A673 (cell line): ENCODE measurements at regions not wholly inside any gene's neighbourhood (a gene's known extent, or its start where the extent isn't known, plus 50 kb on each side); places are given as distances from the start of the nearest gene placed in this dataset.

Source experiments
- BruUV-seq: library from RNA; stranded (reverse); fragments of 400-500 nt; replicated peaks from 2 replicates; lab custom pipeline; 2021; lab: Mats Ljungman, UMichigan
- CTCF ChIA-PET: fragments of 300-600 bp; sonication (Branson Sonifier 250); formaldehyde crosslinking; loops from one replicate; lab custom pipeline; 2022; ENCODE audit warnings: antibody characterized with exemption; lab: Charles Lee
- POLR2A ChIA-PET: fragments of 300-600 bp; sonication (Branson Sonifier 250); formaldehyde crosslinking; loops from one replicate; lab custom pipeline; 2022; ENCODE audit warnings: antibody characterized with exemption; ENCODE audit not compliant: low non-redundant PET; lab: Charles Lee
- DNase-seq: peaks from one replicate; pipeline ENCODE4 v3.0.0-alpha.2; 2015; ENCODE audit warnings: low spot score
- H3K27ac ChIP-seq: fragments of 200-600 bp; sonication (generic); 2 replicates; pipeline ENCODE4 v1.5.1; 2016; ENCODE audit warnings: mixed run types, low read depth, mild to moderate bottlenecking, mixed read lengths, antibody characterized with exemption, low read length; ENCODE audit not compliant: poor library complexity, severe bottlenecking
- H3K27me3 ChIP-seq: fragments of 200-600 bp; sonication (generic); replicated peaks from 2 replicates; pipeline ENCODE4 v1.6.1; 2017; ENCODE audit warnings: mixed run types, low read depth, mild to moderate bottlenecking, mixed read lengths, antibody characterized with exemption, low read length; ENCODE audit not compliant: insufficient read depth, poor library complexity
- H3K36me3 ChIP-seq: fragments of 200-600 bp; sonication (generic); 2 replicates; pipeline ENCODE4 v1.6.1; 2016; ENCODE audit warnings: mixed run types, mild to moderate bottlenecking, mixed read lengths, antibody characterized with exemption, low read length; ENCODE audit not compliant: insufficient read depth, poor library complexity, severe bottlenecking
- H3K4me1 ChIP-seq: fragments of 200-600 bp; sonication (generic); 2 replicates; pipeline ENCODE4 v1.6.1; 2017; ENCODE audit warnings: mixed run types, mild to moderate bottlenecking, mixed read lengths, antibody characterized with exemption, low read length; ENCODE audit not compliant: insufficient read depth, poor library complexity, severe bottlenecking
- H3K4me3 ChIP-seq: fragments of 200-600 bp; sonication (generic); 2 replicates; pipeline ENCODE4 v1.5.1; 2016; ENCODE audit warnings: low read depth, mixed run types, mild to moderate bottlenecking, mixed read lengths, low read length; ENCODE audit not compliant: poor library complexity, severe bottlenecking
- H3K9me3 ChIP-seq: fragments of 200-600 bp; sonication (generic); 2 replicates; pipeline ENCODE4 v1.6.1; 2016; ENCODE audit warnings: mixed run types, low read depth, mild to moderate bottlenecking, mixed read lengths, antibody characterized with exemption, low read length; ENCODE audit not compliant: poor library complexity, severe bottlenecking
- EZH2 ChIP-seq: fragments of 200-600 bp; sonication (generic); IDR thresholded peaks from 2 replicates; pipeline ENCODE4 v1.6.1; 2017; ENCODE audit warnings: borderline replicate concordance, low read depth, mild to moderate bottlenecking, mixed read lengths, antibody characterized with exemption, low read length; ENCODE audit not compliant: poor library complexity, severe bottlenecking
- intact Hi-C: fragments of 100-400 bp; cut with micrococcal nuclease; formaldehyde crosslinking; loops from one replicate; pipeline ENCODE4 v1.10.0; 2022; ENCODE audit not compliant: unreplicated experiment
- TF ChIP-seq, protein P1 (sequence below): fragments of 300-800, 200-600 bp; sonication (generic); conservative IDR thresholded peaks from 2 replicates; pipeline ENCODE4 v1.5.1; 2017; ENCODE audit warnings: low read depth, mild to moderate bottlenecking, antibody characterized with exemption, low read length, moderate library complexity, mixed read lengths

DNA sequence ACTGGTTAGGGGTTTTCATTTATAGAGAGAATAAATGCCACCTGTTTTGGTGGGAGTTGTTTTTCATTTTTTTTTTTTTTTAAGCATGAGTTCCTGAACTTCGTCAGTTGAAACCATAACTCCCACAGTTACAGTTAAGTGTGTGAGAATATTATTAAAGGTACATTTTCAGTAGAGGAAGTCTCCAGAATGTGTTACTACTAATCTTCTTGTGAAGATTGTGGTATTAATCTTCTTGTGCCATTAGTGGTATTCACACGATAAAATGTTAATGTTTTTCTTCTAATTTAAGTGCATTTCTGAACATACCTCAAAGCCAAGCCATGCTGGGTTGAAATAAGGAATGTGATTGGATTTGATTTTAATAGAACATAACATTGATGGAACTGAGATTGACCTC lies 437.9 kb upstream of the GOLIM4 start:
- no peak for DNase-seq
- H3K27ac ChIP-seq = no peak overlapping the region
- no peaks in the 10 kb centered on the region for H3K9me3 ChIP-seq
- no peak overlapping the region for H3K4me3 ChIP-seq
- H3K36me3 ChIP-seq = no peaks in the 10 kb centered on the region
- ChIA-PET CTCF (no interaction called here), POLR2A (no interaction called here)
- intact Hi-C loops = no loop called here
- TF ChIP-seq, protein P1, sequence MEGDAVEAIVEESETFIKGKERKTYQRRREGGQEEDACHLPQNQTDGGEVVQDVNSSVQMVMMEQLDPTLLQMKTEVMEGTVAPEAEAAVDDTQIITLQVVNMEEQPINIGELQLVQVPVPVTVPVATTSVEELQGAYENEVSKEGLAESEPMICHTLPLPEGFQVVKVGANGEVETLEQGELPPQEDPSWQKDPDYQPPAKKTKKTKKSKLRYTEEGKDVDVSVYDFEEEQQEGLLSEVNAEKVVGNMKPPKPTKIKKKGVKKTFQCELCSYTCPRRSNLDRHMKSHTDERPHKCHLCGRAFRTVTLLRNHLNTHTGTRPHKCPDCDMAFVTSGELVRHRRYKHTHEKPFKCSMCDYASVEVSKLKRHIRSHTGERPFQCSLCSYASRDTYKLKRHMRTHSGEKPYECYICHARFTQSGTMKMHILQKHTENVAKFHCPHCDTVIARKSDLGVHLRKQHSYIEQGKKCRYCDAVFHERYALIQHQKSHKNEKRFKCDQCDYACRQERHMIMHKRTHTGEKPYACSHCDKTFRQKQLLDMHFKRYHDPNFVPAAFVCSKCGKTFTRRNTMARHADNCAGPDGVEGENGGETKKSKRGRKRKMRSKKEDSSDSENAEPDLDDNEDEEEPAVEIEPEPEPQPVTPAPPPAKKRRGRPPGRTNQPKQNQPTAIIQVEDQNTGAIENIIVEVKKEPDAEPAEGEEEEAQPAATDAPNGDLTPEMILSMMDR = no peak
- TF ChIP-seq EZH2 = no peak
- peaks cover 22% of the 10 kb centered on the region for H3K27me3 ChIP-seq
- H3K4me1 ChIP-seq = no peaks in the 10 kb centered on the region
- BruUV-seq = no TSS peak

DNA sequence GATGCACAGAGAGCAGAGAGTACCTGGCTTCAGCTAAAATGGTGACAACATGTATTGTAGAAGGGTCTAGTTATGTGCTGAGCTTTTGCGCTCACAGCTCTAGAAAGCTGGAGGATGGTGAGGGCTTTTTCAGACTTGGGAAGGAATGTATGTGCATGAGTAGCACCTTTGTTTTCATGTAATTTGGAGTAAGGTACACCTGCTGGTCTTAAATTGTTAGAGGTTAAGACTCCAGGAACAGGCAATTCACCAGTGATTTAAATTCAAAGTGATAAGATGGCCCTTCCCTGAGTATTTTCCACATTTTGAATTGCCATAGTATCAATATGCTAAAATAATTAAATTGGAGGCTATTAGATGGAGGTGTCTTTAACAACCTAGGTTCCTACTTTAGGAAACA lies 436.4 kb upstream of the GOLIM4 start:
- H3K4me3 ChIP-seq = no peak overlapping the region
- DNase-seq = no peak
- intact Hi-C loops = no loop called here
- H3K4me1 ChIP-seq = no peaks in the 10 kb centered on the region
- BruUV-seq = no TSS peak
- H3K27me3 ChIP-seq = peaks cover 14% of the 10 kb centered on the region
- ChIA-PET POLR2A (no interaction called here), CTCF (no interaction called here)
- TF ChIP-seq, protein P1 = no peak
- no peak overlapping the region for H3K27ac ChIP-seq
- no peaks in the 10 kb centered on the region for H3K36me3 ChIP-seq
- no peaks in the 10 kb centered on the region for H3K9me3 ChIP-seq

DNA sequence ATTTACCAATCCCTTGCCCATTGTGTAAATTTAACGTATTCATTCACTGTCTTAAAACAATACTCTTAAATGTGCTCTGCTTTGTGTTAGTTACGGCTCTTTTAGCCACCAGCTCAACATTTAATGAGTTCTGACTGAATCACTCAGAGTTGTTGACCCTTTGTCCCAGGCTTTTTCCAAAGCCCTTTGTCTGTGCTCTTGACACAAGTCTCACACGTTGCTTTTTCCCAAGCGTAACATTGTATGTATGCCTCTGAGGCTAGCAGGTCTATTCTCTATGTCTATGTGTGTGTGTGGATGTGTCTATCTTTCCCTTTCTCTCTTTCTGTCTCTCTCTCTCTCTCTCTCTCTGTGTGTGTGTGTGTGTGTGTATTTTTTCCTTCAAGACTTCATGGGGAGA lies 435.4 kb upstream of the GOLIM4 start:
- Histone ChIP-seq H3K27ac (no peak overlapping the region), H3K27me3 (peaks cover 6% of the 10 kb centered on the region), H3K4me1 (no peaks in the 10 kb centered on the region), H3K36me3 (no peaks in the 10 kb centered on the region), H3K9me3 (no peaks in the 10 kb centered on the region), H3K4me3 (no peak overlapping the region)
- CTCF ChIA-PET = no interaction called here
- TF ChIP-seq EZH2 = no peak
- TF ChIP-seq, protein P1 = no peak
- no TSS peak for BruUV-seq
- POLR2A ChIA-PET = no interaction called here
- intact Hi-C loops = no loop called here
- DNase-seq = no peak
